ENCODE measurements at regions not wholly inside any gene's neighbourhood (a gene's known extent, or its start where the extent isn't known, plus 50 kb on each side); places are given as distances from the start of the nearest gene placed in this dataset.
"Not testable (repeated sequence)": the region's sequence is repeated elsewhere in the genome, so short reads cannot be mapped to it uniquely, and the experiment has no call there.

GRCh38 chr6:80872951-80873308, 766.5 kb downstream of the BCKDHB start:
- TF ChIP-seq, protein P1, sequence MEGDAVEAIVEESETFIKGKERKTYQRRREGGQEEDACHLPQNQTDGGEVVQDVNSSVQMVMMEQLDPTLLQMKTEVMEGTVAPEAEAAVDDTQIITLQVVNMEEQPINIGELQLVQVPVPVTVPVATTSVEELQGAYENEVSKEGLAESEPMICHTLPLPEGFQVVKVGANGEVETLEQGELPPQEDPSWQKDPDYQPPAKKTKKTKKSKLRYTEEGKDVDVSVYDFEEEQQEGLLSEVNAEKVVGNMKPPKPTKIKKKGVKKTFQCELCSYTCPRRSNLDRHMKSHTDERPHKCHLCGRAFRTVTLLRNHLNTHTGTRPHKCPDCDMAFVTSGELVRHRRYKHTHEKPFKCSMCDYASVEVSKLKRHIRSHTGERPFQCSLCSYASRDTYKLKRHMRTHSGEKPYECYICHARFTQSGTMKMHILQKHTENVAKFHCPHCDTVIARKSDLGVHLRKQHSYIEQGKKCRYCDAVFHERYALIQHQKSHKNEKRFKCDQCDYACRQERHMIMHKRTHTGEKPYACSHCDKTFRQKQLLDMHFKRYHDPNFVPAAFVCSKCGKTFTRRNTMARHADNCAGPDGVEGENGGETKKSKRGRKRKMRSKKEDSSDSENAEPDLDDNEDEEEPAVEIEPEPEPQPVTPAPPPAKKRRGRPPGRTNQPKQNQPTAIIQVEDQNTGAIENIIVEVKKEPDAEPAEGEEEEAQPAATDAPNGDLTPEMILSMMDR (IDR thresholded peaks at IDR 0.05; ENCODE audit: low read depth, low read length, missing control alignments), result no peak
- no peak for DNase-seq (ENCODE audit: low read depth)
- no peak overlapping the region for H3K4me3 ChIP-seq (ENCODE audit: low read depth, low read length)

- no peak overlapping the region for H3K4me3 ChIP-seq (ENCODE audit: low read depth, low read length)
- TF ChIP-seq, protein P1 (IDR thresholded peaks at IDR 0.05; ENCODE audit: low read depth, low read length, missing control alignments), result no peak
- DNase-seq (ENCODE audit: low read depth), result no peak
Observed at GRCh38 chr6:80872199-80872950, 765.9 kb downstream of the BCKDHB start.

DNA sequence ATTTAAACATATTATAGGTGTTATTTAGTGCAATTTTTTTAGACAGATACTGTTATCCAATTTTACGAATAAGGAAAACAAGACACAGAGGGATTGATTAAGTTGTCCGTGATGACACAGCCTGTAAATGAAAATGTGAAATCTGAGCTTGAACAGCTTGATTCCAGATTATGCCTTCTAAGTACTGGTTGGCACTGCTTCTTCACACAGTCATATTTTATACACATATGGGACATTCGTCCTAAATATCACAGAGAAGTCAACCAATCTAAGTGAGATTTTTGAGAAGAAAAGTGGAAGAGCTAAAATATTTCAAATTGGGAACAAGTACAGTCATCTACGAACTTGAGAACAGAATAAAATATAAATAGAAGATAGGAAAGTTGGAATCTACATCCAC, 756.3 kb downstream of the BCKDHB start:
- TF ChIP-seq, protein P1 (IDR thresholded peaks at IDR 0.05; ENCODE audit: low read depth, low read length, missing control alignments), result no peak

DNA sequence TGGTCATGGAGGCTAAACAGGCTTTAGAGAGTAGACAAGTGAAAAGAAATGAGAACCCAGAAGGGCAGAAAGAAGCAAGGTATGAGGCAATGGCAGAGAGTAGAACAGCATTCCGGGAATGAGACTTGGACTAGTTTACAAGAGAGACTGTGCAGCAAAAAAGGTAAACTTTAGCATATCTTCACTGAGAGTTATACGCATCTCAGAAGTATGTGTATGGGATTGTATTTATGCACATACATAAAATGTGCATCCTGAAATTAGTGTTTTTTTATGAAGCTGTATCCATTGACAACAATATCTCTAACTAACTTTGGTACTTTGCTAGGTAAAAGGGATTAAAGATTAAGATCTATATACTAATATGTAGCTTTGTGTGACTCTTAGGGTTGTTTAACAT, 753.6 kb downstream of the BCKDHB start:
- DNase-seq (ENCODE audit: low read depth), result no peak
- no peak overlapping the region for H3K4me3 ChIP-seq (ENCODE audit: low read depth, low read length)
- TF ChIP-seq, protein P1 (IDR thresholded peaks at IDR 0.05; ENCODE audit: low read depth, low read length, missing control alignments), result no peak

More for the DNA sequence above, 756.3 kb downstream of the BCKDHB start:
- no peak overlapping the region for H3K4me3 ChIP-seq (ENCODE audit: low read depth, low read length)
- DNase-seq (ENCODE audit: low read depth), result no peak

- not testable (repeated sequence) for H3K4me3 ChIP-seq (ENCODE audit: low read depth, low read length); DNase-seq (ENCODE audit: low read depth)
Observed at GRCh38 chr6:80847973-80848372, 741.5 kb downstream of the BCKDHB start.

DNA sequence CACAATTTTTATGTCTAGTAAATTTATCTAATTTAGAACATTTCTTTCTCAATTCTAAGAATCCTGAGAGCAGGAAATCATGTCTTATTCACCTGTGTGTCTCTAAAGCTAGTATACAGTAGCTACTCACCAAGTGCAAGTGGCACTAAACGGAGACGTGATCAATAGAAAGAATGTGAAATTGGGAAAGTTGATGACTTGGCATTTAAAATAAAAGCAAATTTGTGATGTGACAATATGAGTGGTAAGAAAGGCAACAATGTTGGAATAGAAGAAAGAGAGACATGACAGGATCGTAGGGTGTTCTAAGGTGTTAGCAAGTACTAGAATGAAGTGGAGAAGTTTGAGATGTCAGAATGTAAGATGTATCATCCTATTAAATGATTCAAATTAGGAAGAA, 725.9 kb downstream of the BCKDHB start:
- DNase-seq (ENCODE audit: low read depth), result no peak
- TF ChIP-seq, protein P1 (IDR thresholded peaks at IDR 0.05; ENCODE audit: low read depth, low read length, missing control alignments), result no peak
- no peak overlapping the region for H3K4me3 ChIP-seq (ENCODE audit: low read depth, low read length)

DNA sequence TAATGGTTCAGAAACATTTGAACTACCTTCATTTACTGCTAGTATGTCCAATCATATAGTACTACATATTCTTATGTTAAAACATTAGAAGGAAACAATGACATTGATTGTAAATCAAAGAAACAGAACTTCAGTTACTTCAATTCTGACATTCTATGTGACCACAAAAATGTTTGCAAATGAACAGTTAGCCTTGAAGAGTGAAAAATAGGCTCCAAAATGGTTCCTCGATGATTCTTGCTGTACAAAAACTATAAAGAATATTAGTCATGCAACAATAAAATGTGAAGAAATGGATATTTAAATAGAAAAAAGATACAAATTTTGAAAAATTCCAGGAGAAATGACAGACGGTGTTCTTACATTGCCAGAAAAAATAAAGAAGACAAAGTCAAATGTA, 686.9 kb downstream of the BCKDHB start:
- TF ChIP-seq, protein P1 (IDR thresholded peaks at IDR 0.05; ENCODE audit: low read depth, low read length, missing control alignments), result no peak
- no peak for DNase-seq (ENCODE audit: low read depth)
- no peak overlapping the region for H3K4me3 ChIP-seq (ENCODE audit: low read depth, low read length)

Measured in GM12864 (cell line).